HCT116 (cell line): ENCODE measurements at regions not wholly inside any gene's neighbourhood (a gene's known extent, or its start where the extent isn't known, plus 50 kb on each side); places are given as distances from the start of the nearest gene placed in this dataset.

Experiments used
- ATAC-seq: fragments of 200-7000 bp; cut with Tn5 transposase; 2 replicates; pipeline ENCODE4 v1.9.1; 2020; ENCODE audit warnings: mild to moderate bottlenecking, moderate library complexity
- BruUV-seq: library from RNA; stranded (reverse); fragments of 400-500 nt; replicated peaks from 2 replicates; lab custom pipeline; 2021; lab: Mats Ljungman, UMichigan
- CTCF ChIA-PET: fragments of 300-600 bp; sonication (Branson Sonifier 250); formaldehyde crosslinking; loops from one replicate; lab custom pipeline; 2021; ENCODE audit warnings: antibody characterized with exemption; lab: Charles Lee
- POLR2A ChIA-PET: fragments of 300-600, 350-600 bp; sonication (Branson Sonifier 250); formaldehyde crosslinking; loops from one replicate; lab custom pipeline; 2021; ENCODE audit warnings: antibody characterized with exemption; lab: Charles Lee
- RAD21 ChIA-PET, 2 experiments: fragments of 300-600 bp; sonication (Branson Sonifier 250); formaldehyde crosslinking; loops; one replicate each; lab custom pipeline; 2023; ENCODE audit warnings: low total read pairs in 2 of 2; ENCODE audit not compliant: uncharacterized antibody in 2 of 2, unreplicated experiment in 2 of 2, low non-redundant PET in 1 of 2; lab: Charles Lee
- DNase-seq: peaks from one replicate; pipeline ENCODE4 v3.0.0-alpha.2; 2010; ENCODE audit warnings: low read depth, low spot score
- H2AFZ ChIP-seq: fragments of 200-600 bp; shearing (Covaris generic), sonication (generic); 2 replicates; pipeline ENCODE4 v1.6.1; 2017; ENCODE audit warnings: low read depth, mixed run types, mixed read lengths, antibody characterized with exemption, low read length; ENCODE audit not compliant: poor library complexity, severe bottlenecking
- H3K27ac ChIP-seq: 2 replicates; pipeline ENCODE4 v1.5.1; 2012; ENCODE audit warnings: low read depth, low read length
- H3K27me3 ChIP-seq: fragments of 200-600 bp; sonication (generic); 2 replicates; pipeline ENCODE4 v1.6.1; 2016; ENCODE audit warnings: mixed run types, low read length, mixed read lengths; ENCODE audit not compliant: insufficient read depth
- H3K36me3 ChIP-seq, 2 experiments: fragments of 200-500 bp in 1 of 2; fragments of 200-600 bp in 1 of 2; sonication (Bioruptor generic) in 1 of 2; sonication (generic) in 1 of 2; 2 replicates each; pipeline versions ENCODE4 v1.5.1 to v1.6.1; 2014 to 2016; ENCODE audit warnings: low read length in 2 of 2, inconsistent platforms in 1 of 2, mixed read lengths in 1 of 2, mixed run types in 1 of 2; ENCODE audit not compliant: insufficient read depth in 2 of 2, control insufficient read depth in 1 of 2
- H3K4me1 ChIP-seq, 2 experiments: fragments of 200-600 bp in 1 of 2; sonication (generic) in 1 of 2; 2 replicates each; pipeline versions ENCODE4 v1.5.1 to v1.6.1; 2012 to 2017; ENCODE audit warnings: low read length in 2 of 2, inconsistent platforms in 1 of 2, mild to moderate bottlenecking in 1 of 2, mixed read lengths in 1 of 2, mixed run types in 1 of 2, moderate library complexity in 1 of 2; ENCODE audit not compliant: insufficient read depth in 2 of 2, control insufficient read depth in 1 of 2
- H3K4me2 ChIP-seq: fragments of 200-600 bp; sonication (generic); 2 replicates; pipeline ENCODE4 v1.6.1; 2017; ENCODE audit warnings: mixed run types, low read length, mixed read lengths
- H3K4me3 ChIP-seq, 2 experiments: fragments of 200-600 bp in 1 of 2; sonication (generic) in 1 of 2; replicated peaks in 1 of 2; 2 replicates each; pipeline ENCODE4 v1.5.1; 2011 to 2016; ENCODE audit warnings: low read length in 2 of 2, control low read depth in 1 of 2, low read depth in 1 of 2, mild to moderate bottlenecking in 1 of 2, mixed read lengths in 1 of 2, mixed run types in 1 of 2
- H3K79me2 ChIP-seq: fragments of 200-600 bp; sonication (generic); 2 replicates; pipeline ENCODE4 v1.6.1; 2017; ENCODE audit warnings: mild to moderate bottlenecking, mixed run types, low read length, moderate library complexity, mixed read lengths; ENCODE audit not compliant: insufficient read depth
- H3K9ac ChIP-seq: fragments of 200-600 bp; sonication (generic); 2 replicates; pipeline ENCODE4 v1.6.1; 2016; ENCODE audit warnings: low read length, mixed read lengths
- H3K9me2 ChIP-seq: fragments of 200-600 bp; sonication (generic), shearing (Covaris generic); 2 replicates; pipeline ENCODE4 v1.6.1; 2017; ENCODE audit warnings: mixed run types, mild to moderate bottlenecking, moderate library complexity; ENCODE audit not compliant: insufficient read depth
- H3K9me3 ChIP-seq, 2 experiments: fragments of 200-500 bp in 1 of 2; fragments of 200-600 bp in 1 of 2; sonication (Bioruptor generic) in 1 of 2; sonication (generic) in 1 of 2; 2 replicates each; pipeline ENCODE4 v1.6.1; 2014 to 2017; ENCODE audit warnings: low read length in 2 of 2, mixed read lengths in 2 of 2, inconsistent platforms in 1 of 2, low read depth in 1 of 2, mild to moderate bottlenecking in 1 of 2, mixed run types in 1 of 2, moderate library complexity in 1 of 2; ENCODE audit not compliant: control insufficient read depth in 1 of 2, insufficient read depth in 1 of 2
- H4K20me1 ChIP-seq: fragments of 200-600 bp; sonication (generic), shearing (Covaris generic); 2 replicates; pipeline ENCODE4 v1.6.1; 2017; ENCODE audit warnings: mixed run types, mild to moderate bottlenecking, moderate library complexity; ENCODE audit not compliant: insufficient read depth
- CBX3 ChIP-seq: IDR thresholded peaks from 2 replicates; pipeline ENCODE4 v1.6.1; 2012; ENCODE audit warnings: low read depth
- EGR1 ChIP-seq: IDR thresholded peaks from 2 replicates; pipeline ENCODE4 v1.6.1; 2012; ENCODE audit warnings: low read depth
- EZH2 ChIP-seq: fragments of 200-600 bp; sonication (generic); IDR thresholded peaks from 2 replicates; pipeline ENCODE4 v1.6.1; 2017; ENCODE audit warnings: antibody characterized with exemption, mixed run types
- EZH2phosphoT487 ChIP-seq: fragments of 200-600 bp; IDR thresholded peaks from 2 replicates; pipeline ENCODE4 v1.6.1; 2018; ENCODE audit warnings: antibody characterized with exemption, borderline replicate concordance
- POLR2A ChIP-seq: IDR thresholded peaks from 2 replicates; pipeline ENCODE4 v1.7.0; 2011; ENCODE audit warnings: borderline replicate concordance; ENCODE audit not compliant: insufficient read depth, insufficient read length; ENCODE audit errors: extremely low read depth
- SIN3A ChIP-seq: IDR thresholded peaks from 2 replicates; pipeline ENCODE4 v1.6.1; 2012; ENCODE audit warnings: low read depth
- SP1 ChIP-seq: IDR thresholded peaks from 2 replicates; pipeline ENCODE4 v1.6.1; 2012; ENCODE audit warnings: low read depth
- SRF ChIP-seq: IDR thresholded peaks from 2 replicates; pipeline ENCODE4 v1.6.1; 2012; ENCODE audit warnings: low read depth
- TCF7L2 ChIP-seq: IDR thresholded peaks from 2 replicates; pipeline ENCODE4 v1.7.0; 2011; ENCODE audit warnings: borderline replicate concordance, inconsistent platforms; ENCODE audit not compliant: insufficient read depth, insufficient read length; ENCODE audit errors: extremely low read depth
- YY1 ChIP-seq: IDR thresholded peaks from 2 replicates; pipeline ENCODE4 v1.6.1; 2011; ENCODE audit warnings: low read length, low read depth, moderate library complexity, mild to moderate bottlenecking; ENCODE audit not compliant: insufficient replicate concordance; ENCODE audit errors: extremely low read depth
- ZFX ChIP-seq: fragments of 450-650 bp; IDR thresholded peaks from 2 replicates; pipeline ENCODE4 v1.6.1; 2017
- intact Hi-C: fragments of 100-400 bp; cut with micrococcal nuclease; formaldehyde crosslinking; loops from 2 replicates; pipeline ENCODE4 v1.10.0; 2022
- TF ChIP-seq, protein P1 (sequence below): IDR thresholded peaks from 2 replicates; pipeline ENCODE4 v1.6.1; 2012; ENCODE audit warnings: low read depth
- TF ChIP-seq, protein P2 (sequence below), 3 experiments: fragments of 200-600 bp in 1 of 3; sonication (generic) in 1 of 3; IDR thresholded peaks in 2 of 3; conservative IDR thresholded peaks in 1 of 3; 2 replicates each; pipeline ENCODE4 v1.5.1; 2012 to 2017; ENCODE audit warnings: low read depth in 2 of 3, low read length in 2 of 3, antibody characterized with exemption in 1 of 3, borderline replicate concordance in 1 of 3, control low read depth in 1 of 3, mild to moderate bottlenecking in 1 of 3, mixed read lengths in 1 of 3, mixed run types in 1 of 3, moderate library complexity in 1 of 3; ENCODE audit not compliant: insufficient read depth in 1 of 3

DNA sequence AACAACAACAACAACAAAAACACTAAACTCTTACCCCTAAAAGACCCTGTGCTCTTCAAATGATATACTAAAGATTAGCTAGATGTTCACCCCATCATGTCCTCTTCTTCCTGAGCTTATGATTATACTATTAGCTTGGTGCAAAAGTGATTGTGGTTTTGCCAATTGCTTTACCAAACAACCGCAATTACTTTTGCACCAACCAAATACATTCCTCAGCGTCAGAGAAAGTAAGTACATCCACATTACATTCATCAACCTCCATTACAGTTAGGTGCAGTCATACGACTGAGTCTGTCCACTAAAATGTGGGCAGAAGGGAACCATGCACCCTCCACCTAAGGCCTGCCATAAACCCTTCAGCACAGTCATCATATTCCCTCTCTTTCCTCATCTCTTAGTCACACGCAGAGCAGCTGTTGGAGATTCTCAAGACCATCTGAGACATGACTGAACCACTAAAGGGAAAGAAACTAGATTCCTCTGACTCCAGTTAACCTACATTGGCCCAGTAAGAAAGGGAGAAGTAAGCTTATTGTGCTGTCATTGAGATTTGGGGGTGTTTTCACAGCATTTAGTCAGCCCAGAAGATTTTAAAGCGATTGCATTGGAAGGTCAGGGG, 181.6 kb upstream of the TLE4 start:
- Histone ChIP-seq H3K27ac (no peak overlapping the region), H3K9me3 (peaks cover 0 to 4% of the 10 kb centered on the region in 2 experiments; a peak in 1 of 4 replicates), H3K36me3 (no peaks in the 10 kb centered on the region), H3K4me3 (no peak overlapping the region), H3K4me1 (no peaks in the 10 kb centered on the region), H3K4me2 (no peak overlapping the region), H3K9ac (no peak overlapping the region), H2AFZ (no peak overlapping the region), H4K20me1 (no peaks in the 10 kb centered on the region), H3K9me2 (no peaks in the 10 kb centered on the region), H3K79me2 (no peaks in the 10 kb centered on the region), H3K27me3 (no peaks in the 10 kb centered on the region)
- ChIA-PET CTCF (no interaction called here), RAD21 (no interaction called here), POLR2A (no interaction called here)
- no peak for TF ChIP-seq TCF7L2
- no peak for TF ChIP-seq SRF
- TF ChIP-seq POLR2A: no peak
- TF ChIP-seq CBX3: no peak
- no peak for TF ChIP-seq EGR1
- no peak for TF ChIP-seq EZH2
- TF ChIP-seq ZFX: no peak
- TF ChIP-seq, protein P1, sequence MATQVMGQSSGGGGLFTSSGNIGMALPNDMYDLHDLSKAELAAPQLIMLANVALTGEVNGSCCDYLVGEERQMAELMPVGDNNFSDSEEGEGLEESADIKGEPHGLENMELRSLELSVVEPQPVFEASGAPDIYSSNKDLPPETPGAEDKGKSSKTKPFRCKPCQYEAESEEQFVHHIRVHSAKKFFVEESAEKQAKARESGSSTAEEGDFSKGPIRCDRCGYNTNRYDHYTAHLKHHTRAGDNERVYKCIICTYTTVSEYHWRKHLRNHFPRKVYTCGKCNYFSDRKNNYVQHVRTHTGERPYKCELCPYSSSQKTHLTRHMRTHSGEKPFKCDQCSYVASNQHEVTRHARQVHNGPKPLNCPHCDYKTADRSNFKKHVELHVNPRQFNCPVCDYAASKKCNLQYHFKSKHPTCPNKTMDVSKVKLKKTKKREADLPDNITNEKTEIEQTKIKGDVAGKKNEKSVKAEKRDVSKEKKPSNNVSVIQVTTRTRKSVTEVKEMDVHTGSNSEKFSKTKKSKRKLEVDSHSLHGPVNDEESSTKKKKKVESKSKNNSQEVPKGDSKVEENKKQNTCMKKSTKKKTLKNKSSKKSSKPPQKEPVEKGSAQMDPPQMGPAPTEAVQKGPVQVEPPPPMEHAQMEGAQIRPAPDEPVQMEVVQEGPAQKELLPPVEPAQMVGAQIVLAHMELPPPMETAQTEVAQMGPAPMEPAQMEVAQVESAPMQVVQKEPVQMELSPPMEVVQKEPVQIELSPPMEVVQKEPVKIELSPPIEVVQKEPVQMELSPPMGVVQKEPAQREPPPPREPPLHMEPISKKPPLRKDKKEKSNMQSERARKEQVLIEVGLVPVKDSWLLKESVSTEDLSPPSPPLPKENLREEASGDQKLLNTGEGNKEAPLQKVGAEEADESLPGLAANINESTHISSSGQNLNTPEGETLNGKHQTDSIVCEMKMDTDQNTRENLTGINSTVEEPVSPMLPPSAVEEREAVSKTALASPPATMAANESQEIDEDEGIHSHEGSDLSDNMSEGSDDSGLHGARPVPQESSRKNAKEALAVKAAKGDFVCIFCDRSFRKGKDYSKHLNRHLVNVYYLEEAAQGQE: no peak
- TF ChIP-seq SP1: no peak
- no peak for TF ChIP-seq YY1
- no peak for TF ChIP-seq EZH2phosphoT487
- TF ChIP-seq SIN3A: no peak
- TF ChIP-seq, protein P2, sequence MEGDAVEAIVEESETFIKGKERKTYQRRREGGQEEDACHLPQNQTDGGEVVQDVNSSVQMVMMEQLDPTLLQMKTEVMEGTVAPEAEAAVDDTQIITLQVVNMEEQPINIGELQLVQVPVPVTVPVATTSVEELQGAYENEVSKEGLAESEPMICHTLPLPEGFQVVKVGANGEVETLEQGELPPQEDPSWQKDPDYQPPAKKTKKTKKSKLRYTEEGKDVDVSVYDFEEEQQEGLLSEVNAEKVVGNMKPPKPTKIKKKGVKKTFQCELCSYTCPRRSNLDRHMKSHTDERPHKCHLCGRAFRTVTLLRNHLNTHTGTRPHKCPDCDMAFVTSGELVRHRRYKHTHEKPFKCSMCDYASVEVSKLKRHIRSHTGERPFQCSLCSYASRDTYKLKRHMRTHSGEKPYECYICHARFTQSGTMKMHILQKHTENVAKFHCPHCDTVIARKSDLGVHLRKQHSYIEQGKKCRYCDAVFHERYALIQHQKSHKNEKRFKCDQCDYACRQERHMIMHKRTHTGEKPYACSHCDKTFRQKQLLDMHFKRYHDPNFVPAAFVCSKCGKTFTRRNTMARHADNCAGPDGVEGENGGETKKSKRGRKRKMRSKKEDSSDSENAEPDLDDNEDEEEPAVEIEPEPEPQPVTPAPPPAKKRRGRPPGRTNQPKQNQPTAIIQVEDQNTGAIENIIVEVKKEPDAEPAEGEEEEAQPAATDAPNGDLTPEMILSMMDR (IDR thresholded peaks at IDR 0.05 in 2 of 3, conservative IDR thresholded peaks at IDR 0.05 in 1 of 3; ENCODE audit: borderline replicate concordance in 1 of 3, insufficient read depth in 1 of 3, low read depth in 2 of 3, low read length in 2 of 3): no peak
- no TSS peak for BruUV-seq
- ATAC-seq (no peak), DNase-seq (no peak)
- intact Hi-C loops: no loop called here
